BJ (cell line): ENCODE measurements at regions not wholly inside any gene's neighbourhood (a gene's known extent, or its start where the extent isn't known, plus 50 kb on each side); places are given as distances from the start of the nearest gene placed in this dataset.

Source experiments
- CTCF ChIA-PET: fragments of 350-600 bp; formaldehyde crosslinking; extraction: SDS; loops from one replicate; lab custom pipeline; 2021; ENCODE audit warnings: antibody characterized with exemption, inconsistent platforms; lab: Yijun Ruan, JAX
- POLR2A ChIA-PET: fragments of 300-600 bp; sonication (Branson Sonifier 250); formaldehyde crosslinking; extraction: SDS; loops from one replicate; lab custom pipeline; 2021; ENCODE audit warnings: antibody characterized with exemption; lab: Charles Lee
- DNase-seq: peaks from one replicate; pipeline ENCODE4 v3.0.0-alpha.2; 2011; ENCODE audit warnings: low read depth
- H3K27me3 ChIP-seq: 2 replicates; pipeline ENCODE4 v1.6.0; 2011; ENCODE audit warnings: low read length; ENCODE audit not compliant: control insufficient read depth, insufficient read depth
- H3K36me3 ChIP-seq: 2 replicates; pipeline ENCODE4 v1.5.1; 2011; ENCODE audit warnings: low read length; ENCODE audit not compliant: control insufficient read depth, insufficient read depth
- H3K4me3 ChIP-seq: 2 replicates; pipeline ENCODE4 v1.5.1; 2011; ENCODE audit warnings: low read depth, mild to moderate bottlenecking, control low read depth, low read length
- CTCF ChIP-seq: IDR thresholded peaks from 2 replicates; pipeline ENCODE4 v1.5.1; 2011; ENCODE audit warnings: low read depth, mild to moderate bottlenecking, control low read depth, inconsistent platforms, low read length, moderate library complexity; ENCODE audit not compliant: insufficient read depth

GRCh38 chr2:16565481-16565880 lies 100.2 kb downstream of the CYRIA start:
- POLR2A ChIA-PET, result no interaction called here
- H3K27me3 ChIP-seq, result no peaks in the 10 kb centered on the region
- CTCF ChIA-PET, result no interaction called here
- H3K36me3 ChIP-seq, result no peaks in the 10 kb centered on the region
- no peak overlapping the region for H3K4me3 ChIP-seq
- DNase-seq, result no peak
- no peak for TF ChIP-seq CTCF

GRCh38 chr2:16561676-16562075 lies 104.0 kb downstream of the CYRIA start:
- DNase-seq, result no peak
- ChIA-PET CTCF (no interaction called here), POLR2A (no interaction called here)
- Histone ChIP-seq H3K4me3 (no peak overlapping the region), H3K36me3 (no peaks in the 10 kb centered on the region), H3K27me3 (no peaks in the 10 kb centered on the region)
- TF ChIP-seq CTCF, result no peak

- CTCF ChIA-PET, result no interaction called here
- POLR2A ChIA-PET, result no interaction called here
- TF ChIP-seq CTCF, result no peak
- H3K27me3 ChIP-seq, result no peaks in the 10 kb centered on the region
- DNase-seq, result no peak
- H3K4me3 ChIP-seq, result no peak overlapping the region
- H3K36me3 ChIP-seq, result no peaks in the 10 kb centered on the region
Measured at GRCh38 chr2:16561251-16561650, 104.4 kb downstream of the CYRIA start.

GRCh38 chr2:16559278-16560067 lies 106.2 kb downstream of the CYRIA start:
- no peaks in the 10 kb centered on the region for H3K27me3 ChIP-seq
- TF ChIP-seq CTCF, result no peak
- no peaks in the 10 kb centered on the region for H3K36me3 ChIP-seq
- ChIA-PET POLR2A (no interaction called here), CTCF (no interaction called here)
- no peak overlapping the region for H3K4me3 ChIP-seq
- DNase-seq, result no peak

- POLR2A ChIA-PET, result no interaction called here
- Histone ChIP-seq H3K36me3 (no peaks in the 10 kb centered on the region), H3K4me3 (no peak overlapping the region), H3K27me3 (no peaks in the 10 kb centered on the region)
- TF ChIP-seq CTCF, result no peak
- no peak for DNase-seq
- CTCF ChIA-PET, result interaction anchor here (0.9 kb wide), 1 partner anchor 203 kb away, joined by 3 read pairs; no protein-coding TSS in a partner anchor
Measured at GRCh38 chr2:16554060-16554583, 111.5 kb downstream of the CYRIA start.
